HT1080 (cell line): ENCODE measurements at regions not wholly inside any gene's neighbourhood (a gene's known extent, or its start where the extent isn't known, plus 50 kb on each side); places are given as distances from the start of the nearest gene placed in this dataset.

Experiments used
- DNase-seq: peaks from one replicate; pipeline ENCODE4 v3.0.0-alpha.2; 2015; ENCODE audit warnings: low read depth

DNA sequence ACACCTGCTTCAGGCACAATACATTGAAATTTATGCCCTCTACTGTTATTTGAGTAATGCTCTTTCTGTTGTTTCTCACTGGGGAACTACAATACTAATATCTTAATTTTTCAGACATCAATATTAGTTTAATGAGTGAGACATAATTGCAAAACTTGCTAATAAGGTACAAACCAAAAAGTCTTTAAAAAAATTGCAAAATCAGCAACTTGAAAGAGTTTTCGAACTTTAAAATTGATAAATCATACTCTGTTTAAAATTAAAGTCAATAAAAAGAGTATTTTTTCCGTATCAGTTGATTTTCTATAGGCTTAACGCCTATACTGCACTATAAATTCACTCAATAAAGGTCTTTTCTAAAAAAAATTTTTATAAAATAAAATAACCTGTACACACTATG lies 1735.9 kb upstream of the SEL1L start:
- no peak for DNase-seq

DNA sequence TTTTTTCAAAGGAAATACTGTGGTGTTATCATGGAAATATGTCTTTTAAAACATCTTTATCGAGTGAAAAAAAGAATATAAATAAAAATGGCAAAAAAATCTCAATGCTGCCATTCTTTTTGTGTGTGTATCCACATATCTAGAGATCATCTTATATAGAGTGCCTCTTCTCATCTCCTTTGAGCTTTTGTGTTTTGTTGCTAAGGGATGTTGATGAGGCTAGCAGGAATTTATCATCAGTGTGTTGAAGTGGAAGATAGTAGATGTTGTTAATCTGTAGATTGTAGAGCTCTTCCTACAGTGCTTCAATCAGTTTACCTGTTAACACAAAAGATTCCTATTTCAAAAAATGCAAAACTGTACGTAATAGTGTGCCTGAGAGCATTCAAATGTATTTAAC lies 1738.0 kb upstream of the SEL1L start:
- DNase-seq: no peak

DNA sequence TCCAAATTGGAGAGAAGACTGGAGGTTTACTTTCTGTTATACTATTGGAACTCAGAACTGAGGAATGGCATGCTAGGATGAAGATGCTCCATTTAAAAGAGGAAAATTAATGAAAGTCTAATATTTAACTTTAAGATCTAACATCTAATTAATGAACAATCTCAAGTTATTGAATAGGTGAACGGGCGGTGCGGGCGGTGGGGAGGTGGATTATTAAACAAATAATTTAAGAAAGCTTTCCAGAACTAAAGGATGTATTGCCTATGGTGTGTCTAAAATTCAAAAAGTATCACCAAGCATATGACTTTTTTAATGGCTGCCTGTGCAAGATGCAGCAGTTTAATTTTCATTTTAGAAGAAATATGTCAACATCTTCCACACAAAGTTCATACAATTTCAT lies 1747.1 kb upstream of the SEL1L start:
- DNase-seq: no peak

DNA sequence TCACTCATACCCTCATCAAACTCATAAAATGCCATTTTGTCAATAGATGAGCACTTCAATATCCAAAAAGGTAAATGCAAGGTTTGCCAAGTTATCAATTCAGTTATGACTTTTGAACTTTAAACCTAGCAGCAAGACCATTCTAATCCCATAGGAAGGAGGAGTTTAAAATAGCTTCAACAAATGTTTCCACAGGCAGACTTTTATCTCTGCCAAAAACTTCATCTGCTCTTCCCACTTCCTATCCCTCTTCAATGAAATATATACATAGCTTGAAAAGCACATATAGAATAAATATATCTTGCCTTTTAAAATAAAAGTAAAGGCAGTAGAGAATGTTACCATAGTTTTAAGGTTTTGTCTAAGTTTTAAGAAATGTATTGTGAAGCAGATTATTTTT lies 1749.1 kb upstream of the SEL1L start:
- DNase-seq: no peak

DNA sequence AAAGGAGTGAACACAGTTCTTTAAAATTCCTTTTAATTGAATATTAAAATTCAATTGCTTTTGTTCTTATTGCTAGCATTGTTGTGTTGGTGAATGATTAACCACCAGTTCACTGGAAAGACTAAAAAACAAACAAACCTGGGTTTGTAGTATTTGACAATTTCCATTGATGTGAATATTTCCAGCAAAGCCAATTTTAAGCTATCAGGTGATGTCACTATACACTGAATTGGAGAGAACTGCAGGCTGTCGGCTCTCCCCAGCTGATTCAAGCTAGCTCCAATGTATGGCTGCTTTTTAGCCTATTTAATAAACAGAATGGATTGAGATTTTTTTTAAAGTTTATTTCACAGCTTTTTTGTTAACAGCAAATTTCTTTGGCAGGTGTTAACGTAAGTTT lies 1753.6 kb upstream of the SEL1L start:
- no peak for DNase-seq

DNA sequence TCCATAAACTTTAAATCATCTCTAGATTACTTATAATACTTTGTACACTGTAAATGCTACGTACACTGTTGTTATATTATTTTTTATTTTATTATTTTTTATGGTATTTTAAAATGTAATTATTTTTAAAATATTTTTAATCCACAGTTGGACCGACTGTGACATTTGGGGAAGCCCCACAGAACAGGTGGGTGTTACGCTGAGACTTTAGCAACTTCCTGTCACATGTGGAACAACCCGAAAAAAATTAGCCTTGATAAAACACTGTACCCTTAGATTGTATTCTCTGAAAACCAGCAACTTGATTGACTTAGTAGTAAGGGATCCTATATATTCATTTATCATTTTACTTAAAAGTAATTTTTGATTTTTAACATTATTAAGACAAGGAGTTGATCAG lies 1755.7 kb upstream of the SEL1L start:
- DNase-seq: no peak

DNA sequence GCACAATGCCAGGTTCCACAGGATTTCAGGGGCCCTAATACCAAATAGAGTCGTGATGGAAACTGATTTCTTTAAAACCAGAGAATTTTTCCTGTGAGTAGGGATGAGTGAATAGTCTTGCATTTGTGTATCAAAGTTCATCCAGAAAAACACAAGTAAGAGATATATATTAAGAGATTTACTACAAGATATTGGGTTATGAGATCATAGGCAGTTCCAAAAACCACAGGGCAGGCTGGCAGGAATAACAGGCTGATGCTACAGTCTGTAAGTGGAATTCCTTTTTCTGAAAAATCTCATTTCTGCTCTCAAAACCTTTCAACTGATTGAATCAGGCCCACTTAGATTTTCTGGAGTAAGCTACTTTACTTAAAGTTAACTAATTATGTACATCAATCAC lies 1756.2 kb upstream of the SEL1L start:
- no peak for DNase-seq

DNA sequence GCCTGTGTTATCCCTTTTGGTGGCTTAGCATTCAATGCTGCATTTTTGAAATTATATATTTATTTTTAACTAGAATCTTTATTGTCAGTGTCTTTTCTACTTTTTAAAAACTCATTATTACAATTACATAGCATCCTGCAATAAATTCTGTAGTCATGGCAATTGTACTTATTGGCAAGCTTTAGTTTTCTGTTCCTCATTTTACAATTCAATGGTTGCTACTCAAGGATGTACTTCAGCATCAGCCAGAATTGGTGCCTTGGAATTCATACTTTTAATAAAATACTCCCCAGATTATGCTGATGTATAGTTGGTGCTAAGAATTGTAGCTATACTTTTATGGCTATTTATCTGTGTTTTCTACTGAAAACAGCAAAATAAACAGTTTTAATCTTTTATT lies 1756.8 kb upstream of the SEL1L start:
- no peak for DNase-seq

DNA sequence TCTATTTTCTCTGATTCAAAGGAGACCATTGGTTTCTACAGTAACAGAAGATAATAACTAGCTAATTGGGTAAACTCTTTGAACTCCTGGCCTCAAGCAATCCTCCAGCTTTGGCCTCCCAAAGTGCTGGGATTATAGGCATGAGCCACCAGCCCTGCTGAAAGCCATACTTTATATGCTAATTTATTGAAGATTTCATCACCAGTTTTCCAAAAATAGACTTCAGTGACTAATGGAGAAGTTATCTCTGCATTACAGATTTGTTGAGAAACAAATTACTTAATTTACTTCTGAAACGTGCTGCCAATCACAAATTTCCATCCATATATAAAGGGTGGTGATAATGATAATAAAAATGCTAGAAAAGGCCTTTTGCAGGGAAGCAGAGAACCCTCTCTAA lies 1758.1 kb upstream of the SEL1L start:
- DNase-seq: no peak

DNA sequence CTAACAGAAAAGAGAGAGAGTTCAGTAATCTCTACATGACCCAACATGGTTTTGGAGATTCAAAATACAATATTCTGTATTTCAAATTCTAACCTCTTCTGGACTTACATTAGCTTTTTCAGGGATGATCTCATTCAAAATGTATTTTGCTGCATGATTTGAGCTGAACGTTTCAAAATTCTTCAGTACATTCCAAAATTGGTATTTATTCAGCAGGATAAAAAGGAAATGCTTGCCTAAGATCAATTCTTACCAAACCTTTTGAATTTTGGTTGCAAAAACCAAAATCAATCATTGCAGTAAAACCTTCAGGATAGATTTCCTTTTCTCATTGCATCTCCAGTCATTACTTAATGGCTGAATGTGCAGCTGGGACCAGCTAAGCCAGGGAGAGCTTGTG lies 1761.3 kb upstream of the SEL1L start:
- no peak for DNase-seq

DNA sequence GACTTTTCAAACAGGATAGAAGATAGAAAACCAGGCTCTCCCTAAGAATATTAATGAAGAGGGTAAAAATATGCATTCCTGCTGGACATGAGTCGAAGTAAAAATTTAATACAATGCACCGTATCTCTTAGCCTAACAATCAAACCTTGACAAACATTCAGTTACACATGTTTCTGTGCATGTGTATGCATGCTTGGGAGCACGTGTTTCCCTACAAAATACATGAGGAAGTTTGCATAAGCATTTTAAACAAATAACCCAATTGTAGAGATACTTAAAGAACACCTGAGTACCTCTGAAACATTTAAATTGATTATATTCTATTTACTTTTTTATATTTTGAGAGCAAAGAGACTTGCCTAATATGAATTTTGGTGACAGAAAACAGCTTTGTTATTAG lies 1763.7 kb upstream of the SEL1L start:
- DNase-seq: no peak

DNA sequence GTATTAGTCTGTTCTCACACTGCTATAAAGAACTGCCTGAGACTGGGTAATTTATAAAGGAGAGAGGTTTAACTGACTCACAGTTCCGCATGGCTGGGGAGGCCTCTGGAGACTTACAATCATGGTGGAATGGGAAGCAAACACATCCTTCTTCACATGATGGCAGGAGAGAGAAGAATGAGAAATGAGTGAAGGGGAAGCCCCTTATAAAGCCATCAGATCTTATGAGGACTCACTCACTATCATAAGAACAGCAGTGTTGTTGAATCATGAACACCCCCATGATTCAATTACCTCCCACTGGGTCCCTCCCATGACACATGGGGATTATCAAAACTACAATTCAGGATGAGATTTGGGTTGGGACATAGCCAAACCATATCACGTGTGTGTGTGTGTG lies 1764.4 kb upstream of the SEL1L start:
- peak; percentile 28 for DNase-seq

DNA sequence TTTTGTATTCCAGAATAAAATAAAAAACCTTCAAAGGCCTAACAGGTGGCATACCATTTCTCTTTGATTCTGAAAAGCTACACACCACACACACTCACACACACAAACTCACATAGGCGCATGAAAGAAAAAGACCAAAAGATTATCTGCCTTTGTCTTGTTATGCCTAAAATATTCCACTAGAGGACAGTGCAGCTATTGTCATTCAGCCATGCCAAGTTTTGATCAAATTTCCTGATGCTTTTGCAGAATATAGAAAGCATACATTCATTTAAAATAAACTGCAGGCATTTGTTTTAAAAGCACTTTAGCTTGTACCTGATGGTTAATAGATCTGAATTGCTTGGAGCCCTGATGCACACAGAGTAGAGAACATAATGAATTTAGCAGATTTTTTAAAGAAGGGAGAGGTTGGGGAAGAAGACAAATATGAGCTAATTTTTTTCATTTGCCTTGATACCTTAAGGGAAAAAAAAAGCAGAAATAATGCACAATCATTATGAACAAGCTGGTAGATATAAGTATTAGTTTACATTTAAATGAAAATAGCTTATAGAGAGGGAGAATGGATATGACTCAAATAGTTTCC lies 1766.9 kb upstream of the SEL1L start:
- peak; percentile 26 for DNase-seq

DNA sequence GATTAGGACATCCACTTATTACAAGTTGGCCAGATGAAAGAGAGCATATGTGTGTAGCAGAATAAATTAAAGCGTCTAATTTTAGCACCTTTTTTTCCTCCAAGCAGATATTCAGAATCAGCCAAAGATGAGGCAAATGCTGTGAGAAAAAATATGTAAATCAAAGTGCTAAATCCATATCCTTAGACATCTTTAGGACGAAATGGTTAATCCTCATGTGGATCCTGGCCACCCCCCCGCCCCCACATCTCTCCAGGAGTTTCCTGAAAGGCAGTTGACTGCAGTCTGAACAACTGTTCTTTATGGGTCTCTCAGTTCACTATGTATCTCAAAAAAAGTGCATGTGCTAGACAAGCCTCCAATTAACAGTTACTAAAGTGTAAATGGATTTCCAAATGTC lies 1768.1 kb upstream of the SEL1L start:
- no peak for DNase-seq

DNA sequence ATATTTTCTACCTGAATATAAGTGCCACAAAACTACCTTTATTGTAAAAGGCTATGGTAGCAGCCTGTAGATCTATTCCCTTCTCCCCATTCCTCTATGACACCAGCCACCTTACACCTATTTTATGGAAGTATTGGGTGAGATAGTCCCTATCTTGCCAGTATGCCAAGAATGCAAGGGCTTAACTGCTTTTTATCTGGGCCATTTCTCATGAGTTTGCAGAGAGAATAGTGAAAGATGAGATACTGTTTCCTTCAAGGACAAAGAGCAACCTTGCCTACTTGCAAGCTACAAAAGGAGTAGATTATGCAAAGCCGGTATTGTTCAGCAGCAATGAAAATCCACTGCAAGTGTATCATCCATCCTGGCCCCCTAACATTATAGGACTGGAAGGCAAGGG lies 1775.6 kb upstream of the SEL1L start:
- no peak for DNase-seq

DNA sequence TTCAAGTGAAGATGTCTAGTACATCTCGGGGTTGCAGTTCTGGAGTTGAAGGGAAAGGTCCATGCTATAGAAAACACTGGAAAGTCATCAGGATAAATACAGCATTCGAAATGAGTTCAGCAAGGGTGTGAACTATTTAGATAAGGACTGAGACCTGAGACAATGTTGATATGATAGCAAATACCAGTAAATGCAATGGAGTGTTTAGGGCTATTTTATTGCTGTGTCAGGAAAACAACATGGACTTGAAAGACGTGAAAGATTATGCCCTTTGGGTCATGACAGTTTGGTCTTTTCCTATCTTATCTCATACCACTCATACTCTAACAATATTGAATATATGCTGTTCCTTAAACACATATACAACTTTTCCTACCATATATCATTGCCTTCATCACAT lies 1776.2 kb upstream of the SEL1L start:
- no peak for DNase-seq

DNA sequence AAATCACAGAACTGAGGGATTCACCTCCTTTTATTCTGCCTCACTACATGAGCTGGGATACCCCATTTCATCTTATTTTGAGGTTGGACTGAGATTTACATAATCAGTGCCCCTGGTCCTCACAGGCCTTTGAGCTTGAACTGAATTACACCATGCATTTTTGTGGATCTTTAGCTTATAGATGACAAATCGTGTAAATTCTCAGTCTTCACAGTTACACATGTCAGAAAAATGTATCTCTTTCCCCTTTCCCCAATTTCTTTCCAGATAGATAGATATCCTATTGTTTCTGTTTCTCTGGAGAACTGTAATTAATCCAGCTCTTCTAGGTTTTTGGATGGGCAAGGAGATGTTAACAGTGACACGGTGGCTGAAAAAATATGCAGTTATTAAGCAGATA lies 1778.9 kb upstream of the SEL1L start:
- DNase-seq: no peak

DNA sequence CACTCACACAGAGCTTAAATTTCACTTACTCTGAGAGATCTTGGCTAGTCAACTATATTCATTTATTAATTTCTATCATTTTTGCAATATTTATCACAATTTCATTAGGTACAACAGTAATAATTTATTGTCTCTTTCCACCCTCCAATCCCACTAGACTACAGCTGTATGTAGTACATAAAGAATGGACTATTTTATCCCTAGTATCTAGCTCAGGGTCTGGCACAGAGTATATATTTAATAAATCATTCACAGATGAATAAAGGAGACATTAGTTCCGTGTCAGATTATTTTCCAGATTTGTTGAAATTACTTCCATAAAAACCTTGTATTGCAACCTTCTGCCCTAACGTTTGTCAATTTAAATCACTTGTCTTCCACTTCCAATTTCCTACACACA lies 1781.1 kb upstream of the SEL1L start:
- DNase-seq: no peak

DNA sequence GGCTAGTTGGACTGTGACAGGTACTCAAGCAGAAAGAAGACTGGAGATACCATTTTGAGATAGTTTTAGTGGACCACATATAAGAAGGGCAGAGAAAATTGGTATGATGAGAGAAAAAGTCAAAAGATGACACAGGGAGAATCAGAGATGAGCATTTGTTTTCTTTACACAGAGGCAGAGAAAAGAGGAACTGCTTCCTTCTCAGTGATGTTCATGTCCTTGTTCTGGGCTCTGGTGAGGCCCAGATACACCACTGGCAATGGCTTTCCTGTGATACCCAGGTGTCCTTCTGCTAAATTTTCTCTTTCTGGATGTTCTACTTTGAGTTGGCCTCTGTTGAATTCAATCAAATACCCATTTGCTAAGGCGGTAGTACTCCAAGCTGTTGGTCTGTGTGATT lies 1782.7 kb upstream of the SEL1L start:
- no peak for DNase-seq

DNA sequence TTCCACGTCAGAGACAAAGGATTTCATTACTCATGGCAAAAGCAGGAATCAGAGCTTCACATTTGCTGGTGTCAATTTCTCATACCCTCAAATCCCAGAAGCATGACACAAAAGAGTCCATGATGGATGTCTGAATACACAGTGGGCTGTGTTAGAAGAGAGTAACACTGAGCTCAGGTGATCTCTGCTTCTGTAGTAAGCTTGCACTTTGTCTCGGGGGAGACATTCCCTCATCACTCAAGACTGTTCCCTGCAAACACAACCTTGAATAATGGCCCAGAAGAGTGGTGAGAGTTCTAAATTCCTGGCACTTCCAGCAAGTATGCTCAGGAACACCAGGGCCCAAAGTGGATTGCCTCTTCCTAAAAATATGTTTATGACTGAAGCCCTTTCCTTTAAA lies 1787.2 kb upstream of the SEL1L start:
- no peak for DNase-seq

DNA sequence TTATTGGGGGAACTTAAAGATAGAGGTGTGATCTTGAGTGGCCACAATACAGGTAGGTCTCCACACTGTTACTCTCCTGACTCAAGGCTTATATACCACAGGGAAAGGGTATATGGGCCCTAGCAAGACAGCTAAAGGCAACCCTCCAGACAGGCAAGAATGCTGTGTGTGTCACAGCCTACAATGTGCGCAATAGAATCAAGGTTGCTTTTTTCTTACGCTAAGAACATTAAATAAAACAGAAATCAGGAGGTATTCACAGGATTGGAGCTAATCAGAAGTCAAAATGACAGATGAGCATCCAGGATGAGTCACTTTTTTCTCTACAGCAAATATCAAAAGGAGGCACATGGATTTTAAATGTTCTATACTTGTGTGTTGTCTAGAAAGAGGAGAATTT lies 1797.9 kb upstream of the SEL1L start:
- DNase-seq: no peak

DNA sequence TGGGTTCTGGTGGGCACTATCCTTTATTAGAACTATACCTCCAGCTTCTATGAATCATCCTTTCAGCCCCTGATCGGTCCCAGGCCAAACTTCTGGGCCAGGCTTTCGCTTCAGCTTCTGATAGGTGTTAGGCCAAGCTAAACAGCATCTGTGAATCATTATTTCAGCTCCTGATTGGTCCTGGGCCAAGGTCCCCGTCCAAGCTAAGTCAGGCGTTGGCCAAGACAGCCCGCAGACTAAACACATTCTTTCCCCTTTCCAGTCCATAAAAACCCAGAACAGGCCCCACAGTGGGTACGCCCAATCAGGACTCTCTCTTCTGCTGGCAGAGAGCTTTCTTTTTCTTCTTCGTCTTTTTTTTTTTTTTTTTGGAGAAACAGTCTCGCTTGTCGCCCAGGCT lies 1808.9 kb upstream of the SEL1L start:
- DNase-seq: no peak

DNA sequence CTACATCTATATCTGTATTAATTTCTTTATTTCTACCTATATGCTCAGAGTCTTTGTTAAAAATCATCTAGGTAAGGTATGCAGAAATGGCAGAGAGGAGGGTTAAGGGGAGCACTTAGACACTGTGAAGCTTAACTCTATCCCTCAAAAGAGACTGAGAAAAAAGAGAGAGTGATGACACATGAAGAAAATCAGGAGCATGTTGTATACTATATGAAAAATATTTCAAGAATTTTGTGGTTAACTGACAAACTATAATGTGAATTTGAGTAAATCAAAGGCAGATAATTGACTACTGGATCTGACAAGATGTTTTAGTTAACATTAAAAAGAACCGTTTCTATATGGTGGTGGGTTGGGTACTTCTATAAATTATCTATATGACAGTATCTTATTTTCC lies 1814.2 kb upstream of the SEL1L start:
- DNase-seq: no peak

DNA sequence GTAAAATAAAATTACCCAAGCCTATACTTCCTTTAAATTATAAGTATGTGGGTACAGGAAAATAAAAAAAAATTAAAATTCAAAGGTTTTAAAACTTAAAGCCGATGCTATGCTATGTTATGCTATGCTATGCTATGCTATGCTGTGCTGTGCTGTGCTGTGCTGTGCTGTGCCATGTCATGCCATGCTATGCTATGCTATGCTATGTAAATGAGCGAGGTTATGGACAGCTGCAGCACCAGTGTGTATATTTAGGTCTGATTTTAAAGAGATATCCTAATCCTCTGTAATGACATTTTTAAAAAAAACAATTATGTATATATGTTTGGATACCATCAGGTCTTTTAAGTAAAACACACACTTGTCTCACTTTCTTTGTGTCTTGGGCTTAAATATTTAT lies 1822.0 kb upstream of the SEL1L start:
- DNase-seq: no peak
